ENCODE measurements at regions not wholly inside any gene's neighbourhood (a gene's known extent, or its start where the extent isn't known, plus 50 kb on each side); places are given as distances from the start of the nearest gene placed in this dataset.

DNA sequence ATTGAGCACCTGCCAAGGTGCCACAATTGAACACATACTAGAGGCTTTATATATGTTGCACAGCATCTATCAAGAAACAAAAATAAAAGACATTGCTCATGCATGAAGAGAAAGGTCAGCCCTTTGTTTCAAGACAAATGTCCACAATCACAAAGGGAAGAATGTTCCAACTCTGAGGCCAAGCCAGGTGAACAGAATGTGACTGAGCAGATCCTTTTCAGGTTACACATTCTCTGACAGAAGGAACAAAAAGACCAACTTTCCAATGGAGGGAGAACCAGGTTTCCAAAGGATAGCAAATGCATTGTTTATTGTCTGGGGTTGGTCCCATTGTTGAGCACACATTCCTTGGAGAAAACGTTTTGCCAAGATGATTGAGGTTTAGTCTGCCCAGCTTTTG, 50.2 kb upstream of the FAM174B start:
- TF ChIP-seq, protein P1, sequence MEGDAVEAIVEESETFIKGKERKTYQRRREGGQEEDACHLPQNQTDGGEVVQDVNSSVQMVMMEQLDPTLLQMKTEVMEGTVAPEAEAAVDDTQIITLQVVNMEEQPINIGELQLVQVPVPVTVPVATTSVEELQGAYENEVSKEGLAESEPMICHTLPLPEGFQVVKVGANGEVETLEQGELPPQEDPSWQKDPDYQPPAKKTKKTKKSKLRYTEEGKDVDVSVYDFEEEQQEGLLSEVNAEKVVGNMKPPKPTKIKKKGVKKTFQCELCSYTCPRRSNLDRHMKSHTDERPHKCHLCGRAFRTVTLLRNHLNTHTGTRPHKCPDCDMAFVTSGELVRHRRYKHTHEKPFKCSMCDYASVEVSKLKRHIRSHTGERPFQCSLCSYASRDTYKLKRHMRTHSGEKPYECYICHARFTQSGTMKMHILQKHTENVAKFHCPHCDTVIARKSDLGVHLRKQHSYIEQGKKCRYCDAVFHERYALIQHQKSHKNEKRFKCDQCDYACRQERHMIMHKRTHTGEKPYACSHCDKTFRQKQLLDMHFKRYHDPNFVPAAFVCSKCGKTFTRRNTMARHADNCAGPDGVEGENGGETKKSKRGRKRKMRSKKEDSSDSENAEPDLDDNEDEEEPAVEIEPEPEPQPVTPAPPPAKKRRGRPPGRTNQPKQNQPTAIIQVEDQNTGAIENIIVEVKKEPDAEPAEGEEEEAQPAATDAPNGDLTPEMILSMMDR (IDR thresholded peaks at IDR 0.05), result no peak

DNA sequence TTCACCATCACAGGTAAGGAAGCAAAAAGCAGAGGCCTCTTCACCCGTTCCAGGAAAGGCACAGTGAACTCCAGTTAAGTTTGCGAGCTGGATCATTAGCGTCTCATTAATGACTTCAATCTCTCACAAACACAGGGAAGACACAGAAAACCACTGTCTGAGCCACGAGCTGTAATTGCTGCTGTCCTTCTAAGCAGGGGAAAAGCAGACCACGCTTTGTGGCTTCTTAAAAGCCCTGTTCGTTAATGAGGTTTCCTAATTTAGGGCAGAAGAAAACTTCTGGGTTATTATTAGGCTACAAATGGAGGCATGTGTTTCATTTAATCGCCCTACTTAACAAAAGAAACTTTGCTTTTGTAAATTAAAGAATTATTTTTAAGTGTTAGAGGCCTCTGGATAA, 50.6 kb upstream of the FAM174B start:
- TF ChIP-seq, protein P1 (IDR thresholded peaks at IDR 0.05), result no peak

DNA sequence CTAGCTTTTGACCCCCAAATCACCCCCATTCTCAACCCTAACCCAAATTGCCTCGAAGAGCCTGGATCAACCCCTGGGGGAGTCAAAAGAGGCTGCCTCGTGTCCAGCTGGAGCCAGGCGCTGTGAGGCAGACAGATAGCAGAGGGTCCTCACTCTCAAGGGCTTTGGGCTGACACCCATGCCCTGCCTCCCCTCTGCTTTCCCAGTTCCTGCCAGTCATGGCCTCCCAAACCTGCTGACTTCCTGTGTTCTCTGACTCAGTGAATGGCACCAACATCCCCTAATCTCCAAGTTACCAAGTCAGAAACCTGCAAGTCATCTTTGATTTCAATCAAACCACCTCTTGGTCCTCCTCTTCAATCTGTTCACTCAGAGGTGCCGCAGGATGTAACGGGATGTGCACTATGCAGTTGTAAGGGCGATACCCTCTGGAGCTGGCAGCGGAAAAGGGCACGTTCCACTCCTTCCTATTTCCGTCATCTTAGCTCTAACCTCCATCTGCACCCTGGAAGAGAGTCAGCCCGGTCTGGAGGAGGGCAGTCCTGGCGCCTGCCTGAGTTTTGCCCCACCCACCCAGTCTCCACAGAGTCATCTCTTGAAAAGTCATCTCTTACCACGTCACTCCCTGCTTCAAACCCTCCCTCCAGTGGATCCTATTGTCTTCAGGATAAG, 52.4 kb upstream of the FAM174B start:
- TF ChIP-seq, protein P1 (IDR thresholded peaks at IDR 0.05), result no peak

DNA sequence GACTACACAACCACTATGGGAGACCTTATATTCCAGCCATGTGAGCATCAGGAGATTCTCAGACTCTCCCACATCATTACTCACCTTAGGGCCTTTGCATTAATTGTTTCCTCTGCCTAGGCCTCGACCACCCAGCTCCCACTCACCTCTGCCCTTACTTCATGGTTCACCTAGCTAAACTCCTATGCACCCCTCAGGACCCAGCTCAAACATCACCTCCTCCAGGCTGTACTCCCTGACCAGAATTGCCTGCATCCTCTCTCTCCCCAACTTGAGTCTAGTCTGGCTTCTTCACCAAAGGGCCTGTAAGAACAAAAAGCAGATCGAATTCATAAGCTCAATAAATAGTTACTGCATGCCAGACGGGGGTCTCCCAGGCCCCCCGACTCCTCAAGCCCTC, 53.1 kb upstream of the FAM174B start:
- TF ChIP-seq, protein P1 (IDR thresholded peaks at IDR 0.05), result no peak

DNA sequence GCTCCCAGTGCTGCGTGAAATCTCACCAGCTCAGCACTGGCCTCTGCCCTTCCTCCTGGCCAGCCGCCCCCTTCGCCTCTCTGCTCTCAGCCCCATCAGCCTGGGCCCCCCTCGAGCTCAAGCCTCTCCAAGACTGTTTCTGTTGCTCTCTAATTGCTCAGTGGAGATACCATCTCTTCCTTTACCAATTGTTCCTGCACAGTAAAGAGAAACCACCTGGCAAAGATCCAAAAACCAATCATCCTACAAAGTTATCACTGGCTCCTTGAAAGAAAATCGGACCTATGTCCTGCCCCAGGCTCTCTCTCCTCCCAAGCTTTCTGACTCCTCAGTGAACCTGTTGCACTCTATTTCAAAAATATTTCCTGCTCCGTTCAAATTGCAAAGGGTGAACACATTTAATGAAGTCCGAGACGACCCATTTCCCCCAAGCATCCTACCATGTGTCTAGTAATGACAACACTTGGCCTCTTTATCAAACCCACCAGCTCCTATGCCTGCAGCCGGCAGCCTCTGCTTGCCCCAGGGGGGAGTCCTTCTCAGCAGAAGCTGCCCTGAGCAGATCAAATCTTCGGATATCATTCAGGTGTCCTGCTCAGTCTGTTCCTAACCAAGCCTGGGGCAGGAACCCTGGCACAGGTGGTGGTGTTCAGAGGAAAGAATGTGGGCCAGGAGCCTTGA, 53.7 kb upstream of the FAM174B start:
- TF ChIP-seq, protein P1 (IDR thresholded peaks at IDR 0.05), result no peak

DNA sequence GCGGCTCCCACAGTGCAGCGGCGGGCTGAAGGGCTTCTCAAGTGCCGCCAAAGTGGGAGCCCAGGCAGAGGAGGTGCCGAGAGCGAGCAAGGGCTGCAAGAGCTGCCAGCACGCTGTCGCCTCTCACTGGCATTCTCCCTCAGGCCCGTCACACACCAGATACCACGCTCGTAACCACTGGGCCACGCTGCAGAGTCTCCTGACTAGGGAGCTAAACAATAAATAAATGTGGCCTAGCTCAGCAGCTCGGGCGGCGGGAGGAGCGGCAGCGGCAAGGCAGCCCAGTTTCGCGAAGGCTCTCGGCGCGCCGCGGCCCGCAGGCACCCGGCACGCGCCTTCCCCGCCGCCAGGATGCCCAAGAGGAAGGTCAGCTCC, 55.9 kb upstream of the FAM174B start:
- TF ChIP-seq, protein P1 (IDR thresholded peaks at IDR 0.05), result no peak

DNA sequence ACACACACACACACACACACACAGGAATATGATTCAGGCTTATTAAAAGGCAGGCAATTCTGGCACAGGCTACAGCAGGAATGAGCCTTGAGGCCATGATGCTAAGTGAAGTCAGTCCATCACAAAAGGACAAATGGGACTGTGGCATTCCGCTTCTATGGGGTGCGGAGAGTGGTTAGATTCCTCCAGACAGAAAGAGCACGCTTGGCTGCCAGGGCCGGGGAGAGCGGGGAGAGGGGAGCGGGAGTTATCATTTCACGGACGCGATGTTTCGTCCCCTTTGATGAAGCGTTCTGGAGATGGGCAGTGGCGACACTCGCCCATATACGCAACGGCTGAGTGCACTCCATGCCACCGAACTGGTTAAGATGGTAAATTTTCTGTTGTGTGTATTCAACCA, 58.5 kb upstream of the FAM174B start:
- TF ChIP-seq, protein P1 (IDR thresholded peaks at IDR 0.05), result no peak
